ENCODE measurements at regions not wholly inside any gene's neighbourhood (a gene's known extent, or its start where the extent isn't known, plus 50 kb on each side); places are given as distances from the start of the nearest gene placed in this dataset.

DNA sequence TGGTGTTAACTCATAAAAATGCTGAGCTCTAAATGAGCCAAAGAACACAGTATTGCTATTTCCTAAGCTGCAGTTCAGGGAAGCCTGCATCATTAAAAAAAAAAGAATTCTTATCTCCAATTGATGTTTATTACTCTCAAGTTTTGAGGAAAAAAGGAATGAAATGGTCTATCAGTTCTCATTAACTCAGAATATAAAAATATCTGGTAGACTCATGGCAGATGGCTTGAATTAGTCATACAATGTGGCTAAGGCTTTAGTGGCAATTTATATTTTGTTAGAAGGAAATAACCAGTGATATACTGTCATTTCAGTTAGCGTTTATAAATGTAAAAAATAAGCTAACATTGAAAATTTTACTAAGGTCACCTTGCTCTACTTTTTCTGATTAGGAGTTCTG, 1403.4 kb upstream of the C9orf72 start:
- Histone ChIP-seq H3K27ac (ENCODE audit: low read depth, low read length) (no peak overlapping the region), H3K36me3 (ENCODE audit: control insufficient read depth, insufficient read depth, low read length) (no peaks in the 10 kb centered on the region), H3K4me3 (ENCODE audit: low read length) (no peak overlapping the region), H3K27me3 (ENCODE audit: control insufficient read depth, insufficient read depth, low read length, poor library complexity, severe bottlenecking) (no peaks in the 10 kb centered on the region), H3K4me1 (ENCODE audit: control insufficient read depth, insufficient read depth, low read length) (no peaks in the 10 kb centered on the region), H3K9ac (ENCODE audit: extremely low read depth, low read length, poor library complexity, severe bottlenecking) (no peak overlapping the region), H3K9me3 (ENCODE audit: control insufficient read depth, low read length) (no peaks in the 10 kb centered on the region)
- H3K36me3 Mint-ChIP-seq (ENCODE audit: low read depth) = peaks cover 15% of the 10 kb centered on the region
- TF ChIP-seq, protein P1, sequence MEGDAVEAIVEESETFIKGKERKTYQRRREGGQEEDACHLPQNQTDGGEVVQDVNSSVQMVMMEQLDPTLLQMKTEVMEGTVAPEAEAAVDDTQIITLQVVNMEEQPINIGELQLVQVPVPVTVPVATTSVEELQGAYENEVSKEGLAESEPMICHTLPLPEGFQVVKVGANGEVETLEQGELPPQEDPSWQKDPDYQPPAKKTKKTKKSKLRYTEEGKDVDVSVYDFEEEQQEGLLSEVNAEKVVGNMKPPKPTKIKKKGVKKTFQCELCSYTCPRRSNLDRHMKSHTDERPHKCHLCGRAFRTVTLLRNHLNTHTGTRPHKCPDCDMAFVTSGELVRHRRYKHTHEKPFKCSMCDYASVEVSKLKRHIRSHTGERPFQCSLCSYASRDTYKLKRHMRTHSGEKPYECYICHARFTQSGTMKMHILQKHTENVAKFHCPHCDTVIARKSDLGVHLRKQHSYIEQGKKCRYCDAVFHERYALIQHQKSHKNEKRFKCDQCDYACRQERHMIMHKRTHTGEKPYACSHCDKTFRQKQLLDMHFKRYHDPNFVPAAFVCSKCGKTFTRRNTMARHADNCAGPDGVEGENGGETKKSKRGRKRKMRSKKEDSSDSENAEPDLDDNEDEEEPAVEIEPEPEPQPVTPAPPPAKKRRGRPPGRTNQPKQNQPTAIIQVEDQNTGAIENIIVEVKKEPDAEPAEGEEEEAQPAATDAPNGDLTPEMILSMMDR (conservative IDR thresholded peaks at IDR 0.05) = no peak
- no peak for DNase-seq
- H3K4me1 Mint-ChIP-seq = no peaks in the 10 kb centered on the region
- H3K27ac Mint-ChIP-seq = no peak overlapping the region
- no peak overlapping the region for H3K4me3 Mint-ChIP-seq
- WGBS, 2 experiments (ENCODE audit: insufficient coverage in 1 of 2, insufficient read length in 1 of 2) = 0% methylated on average over 1 of the region's 1 CpG; no CpG with 5 or more reads in 1 of the 2 experiments
- no peaks in the 10 kb centered on the region for H3K27me3 Mint-ChIP-seq (ENCODE audit: insufficient read depth)
- H3K9me3 Mint-ChIP-seq = peaks cover 5% of the 10 kb centered on the region

- Histone ChIP-seq H3K4me3 (ENCODE audit: low read length) (no peak overlapping the region), H3K4me1 (ENCODE audit: control insufficient read depth, insufficient read depth, low read length) (no peaks in the 10 kb centered on the region), H3K9ac (ENCODE audit: extremely low read depth, low read length, poor library complexity, severe bottlenecking) (no peak overlapping the region), H3K9me3 (ENCODE audit: control insufficient read depth, low read length) (no peaks in the 10 kb centered on the region), H3K27ac (ENCODE audit: low read depth, low read length) (no peak overlapping the region), H3K36me3 (ENCODE audit: control insufficient read depth, insufficient read depth, low read length) (no peaks in the 10 kb centered on the region), H3K27me3 (ENCODE audit: control insufficient read depth, insufficient read depth, low read length, poor library complexity, severe bottlenecking) (no peaks in the 10 kb centered on the region)
- Mint-ChIP-seq H3K27ac (no peak overlapping the region), H3K36me3 (ENCODE audit: low read depth) (no peaks in the 10 kb centered on the region), H3K27me3 (ENCODE audit: insufficient read depth) (no peaks in the 10 kb centered on the region), H3K4me1 (no peaks in the 10 kb centered on the region), H3K4me3 (no peak overlapping the region), H3K9me3 (no peaks in the 10 kb centered on the region)
- WGBS, 2 experiments (ENCODE audit: insufficient coverage in 1 of 2, insufficient read length in 1 of 2) = 100% methylated on average over 1 of the region's 1 CpG
- TF ChIP-seq, protein P1 (conservative IDR thresholded peaks at IDR 0.05) = no peak
- DNase-seq = no peak
Measured at GRCh38 chr9:28981129-28981528, 1407.8 kb upstream of the C9orf72 start.

DNA sequence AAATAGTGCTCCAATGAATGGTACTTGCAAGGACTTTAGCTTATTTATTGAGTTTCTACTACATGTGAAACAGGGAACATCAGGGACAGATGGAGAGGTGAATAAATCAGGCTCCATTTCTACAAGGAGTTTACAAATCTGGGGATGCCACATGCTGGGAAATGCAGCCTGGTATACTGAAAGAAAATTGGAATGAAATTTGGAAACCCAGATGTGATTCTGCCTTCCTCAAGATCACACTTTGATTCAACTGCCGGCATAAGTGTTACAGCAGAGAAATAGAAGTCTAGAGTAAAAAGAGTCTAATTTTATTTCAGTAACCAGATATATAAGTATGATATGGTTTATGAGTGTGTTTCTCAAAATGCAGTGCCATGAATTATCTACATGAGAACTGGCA, 1408.4 kb upstream of the C9orf72 start:
- no peaks in the 10 kb centered on the region for H3K27me3 ChIP-seq (ENCODE audit: control insufficient read depth, insufficient read depth, low read length, poor library complexity, severe bottlenecking)

More for the DNA sequence above, 1408.4 kb upstream of the C9orf72 start:
- 100% methylated on average over 1 of the region's 1 CpG; no CpG with 5 or more reads in 1 of the 2 experiments for WGBS, 2 experiments (ENCODE audit: insufficient coverage in 1 of 2, insufficient read length in 1 of 2)
- DNase-seq = no peak
- TF ChIP-seq, protein P1 (conservative IDR thresholded peaks at IDR 0.05) = no peak
- Histone ChIP-seq H3K36me3 (ENCODE audit: control insufficient read depth, insufficient read depth, low read length) (no peaks in the 10 kb centered on the region), H3K4me3 (ENCODE audit: low read length) (no peak overlapping the region), H3K9ac (ENCODE audit: extremely low read depth, low read length, poor library complexity, severe bottlenecking) (no peak overlapping the region), H3K9me3 (ENCODE audit: control insufficient read depth, low read length) (no peaks in the 10 kb centered on the region), H3K27ac (ENCODE audit: low read depth, low read length) (no peak overlapping the region), H3K4me1 (ENCODE audit: control insufficient read depth, insufficient read depth, low read length) (no peaks in the 10 kb centered on the region)
- H3K27me3 Mint-ChIP-seq (ENCODE audit: insufficient read depth) = no peaks in the 10 kb centered on the region
- no peaks in the 10 kb centered on the region for H3K36me3 Mint-ChIP-seq (ENCODE audit: low read depth)
- no peaks in the 10 kb centered on the region for H3K9me3 Mint-ChIP-seq
- H3K27ac Mint-ChIP-seq = no peak overlapping the region
- H3K4me1 Mint-ChIP-seq = no peaks in the 10 kb centered on the region
- no peak overlapping the region for H3K4me3 Mint-ChIP-seq
